ENCODE measurements at regions not wholly inside any gene's neighbourhood (a gene's known extent, or its start where the extent isn't known, plus 50 kb on each side); places are given as distances from the start of the nearest gene placed in this dataset.

DNA sequence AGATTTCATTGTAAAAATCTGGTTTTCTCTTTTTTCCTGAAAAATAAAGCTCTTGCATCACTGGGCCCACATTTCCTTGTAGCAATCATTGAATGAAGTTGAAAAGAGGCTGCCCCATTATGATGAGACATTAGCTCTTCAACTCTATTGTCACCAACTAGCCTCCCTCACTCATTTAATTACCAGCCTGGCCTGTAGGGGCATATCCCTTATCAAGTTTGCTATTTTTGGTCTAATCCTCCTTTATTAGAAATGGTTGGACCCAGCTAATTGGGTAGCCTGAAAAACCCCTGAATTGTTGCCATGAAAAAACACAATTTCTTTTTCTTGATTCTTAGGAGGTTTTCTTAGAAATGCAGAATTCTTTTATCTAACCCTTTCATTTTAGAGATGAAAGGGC lies 164.6 kb upstream of the CASK start:
- TF ChIP-seq POLR2A (IDR thresholded peaks at IDR 0.05) (no peak), POLR2AphosphoS5 (IDR thresholded peaks at IDR 0.05) (no peak)
- TF ChIP-seq, protein P1, sequence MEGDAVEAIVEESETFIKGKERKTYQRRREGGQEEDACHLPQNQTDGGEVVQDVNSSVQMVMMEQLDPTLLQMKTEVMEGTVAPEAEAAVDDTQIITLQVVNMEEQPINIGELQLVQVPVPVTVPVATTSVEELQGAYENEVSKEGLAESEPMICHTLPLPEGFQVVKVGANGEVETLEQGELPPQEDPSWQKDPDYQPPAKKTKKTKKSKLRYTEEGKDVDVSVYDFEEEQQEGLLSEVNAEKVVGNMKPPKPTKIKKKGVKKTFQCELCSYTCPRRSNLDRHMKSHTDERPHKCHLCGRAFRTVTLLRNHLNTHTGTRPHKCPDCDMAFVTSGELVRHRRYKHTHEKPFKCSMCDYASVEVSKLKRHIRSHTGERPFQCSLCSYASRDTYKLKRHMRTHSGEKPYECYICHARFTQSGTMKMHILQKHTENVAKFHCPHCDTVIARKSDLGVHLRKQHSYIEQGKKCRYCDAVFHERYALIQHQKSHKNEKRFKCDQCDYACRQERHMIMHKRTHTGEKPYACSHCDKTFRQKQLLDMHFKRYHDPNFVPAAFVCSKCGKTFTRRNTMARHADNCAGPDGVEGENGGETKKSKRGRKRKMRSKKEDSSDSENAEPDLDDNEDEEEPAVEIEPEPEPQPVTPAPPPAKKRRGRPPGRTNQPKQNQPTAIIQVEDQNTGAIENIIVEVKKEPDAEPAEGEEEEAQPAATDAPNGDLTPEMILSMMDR (IDR thresholded peaks at IDR 0.05): no peak
- Histone ChIP-seq H3K27ac (no peak overlapping the region), H3K4me1 (no peaks in the 10 kb centered on the region), H3K36me3 (no peaks in the 10 kb centered on the region), H3K27me3 (peaks cover 0 to 18% of the 10 kb centered on the region in 2 donors), H3K4me3 (no peak overlapping the region), H3K9me3 (no peaks in the 10 kb centered on the region)
- DNase-seq (ENCODE audit: low spot score in 2 of 2): no peak
- intact Hi-C loops (cut with DNase I; ENCODE audit: low total_unique reads): no loop called here

DNA sequence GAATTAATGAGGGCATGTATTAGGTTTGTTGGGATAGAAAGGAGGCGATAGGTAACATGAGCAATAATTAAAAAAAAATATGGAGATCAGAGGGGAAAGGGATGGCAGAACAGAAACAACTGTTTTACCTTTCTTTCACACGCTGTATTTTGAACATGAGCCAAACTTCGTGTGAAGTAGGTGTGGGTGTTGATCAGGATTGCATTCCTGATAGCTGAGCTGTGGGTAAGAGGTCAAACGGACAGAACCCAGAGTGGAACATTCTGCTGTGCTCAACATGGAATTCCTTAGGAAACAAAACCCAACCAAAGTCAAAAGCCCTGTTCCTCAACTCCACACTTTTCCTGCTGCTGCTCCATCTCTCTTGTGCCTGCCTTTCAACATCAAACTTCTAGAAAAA lies 162.5 kb upstream of the CASK start:
- Histone ChIP-seq H3K27ac (no peak overlapping the region), H3K4me1 (no peaks in the 10 kb centered on the region), H3K4me3 (no peak overlapping the region), H3K27me3 (peaks cover 0 to 27% of the 10 kb centered on the region in 2 donors), H3K9me3 (no peaks in the 10 kb centered on the region), H3K36me3 (no peaks in the 10 kb centered on the region)
- no peak for DNase-seq (ENCODE audit: low spot score in 2 of 2)
- TF ChIP-seq POLR2AphosphoS5 (IDR thresholded peaks at IDR 0.05) (no peak), POLR2A (IDR thresholded peaks at IDR 0.05) (no peak)
- TF ChIP-seq, protein P1 (IDR thresholded peaks at IDR 0.05): no peak
- intact Hi-C loops (cut with DNase I; ENCODE audit: low total_unique reads): no loop called here

DNA sequence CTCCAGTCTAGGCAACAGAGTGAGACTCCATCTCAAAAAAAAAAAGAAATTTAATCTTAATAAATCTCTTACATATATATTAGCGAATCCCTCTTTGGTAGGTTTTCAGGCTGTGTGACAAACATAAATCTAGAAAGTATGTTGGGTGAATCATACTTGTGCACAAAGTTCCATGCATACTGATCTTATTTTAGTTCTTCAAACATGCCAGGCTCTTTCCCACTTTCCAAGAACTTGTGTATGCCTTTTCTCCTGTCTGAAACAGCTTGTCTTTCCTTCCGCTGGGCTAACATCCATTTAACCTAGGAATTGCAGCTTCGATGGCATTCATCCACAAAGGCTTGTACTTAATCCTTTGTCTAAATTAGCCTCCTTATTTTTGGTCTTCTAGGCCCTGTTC lies 156.6 kb upstream of the CASK start:
- Histone ChIP-seq H3K9me3 (no peaks in the 10 kb centered on the region), H3K27ac (no peak overlapping the region), H3K4me1 (no peaks in the 10 kb centered on the region), H3K27me3 (peaks cover 0 to 23% of the 10 kb centered on the region in 2 donors), H3K36me3 (no peaks in the 10 kb centered on the region), H3K4me3 (no peak overlapping the region)
- no peak for DNase-seq (ENCODE audit: low spot score in 2 of 2)
- no peak for TF ChIP-seq POLR2A (IDR thresholded peaks at IDR 0.05)
- no peak for TF ChIP-seq POLR2AphosphoS5 (IDR thresholded peaks at IDR 0.05)
- TF ChIP-seq, protein P1 (IDR thresholded peaks at IDR 0.05): no peak
- intact Hi-C loops (cut with DNase I; ENCODE audit: low total_unique reads): no loop called here

DNA sequence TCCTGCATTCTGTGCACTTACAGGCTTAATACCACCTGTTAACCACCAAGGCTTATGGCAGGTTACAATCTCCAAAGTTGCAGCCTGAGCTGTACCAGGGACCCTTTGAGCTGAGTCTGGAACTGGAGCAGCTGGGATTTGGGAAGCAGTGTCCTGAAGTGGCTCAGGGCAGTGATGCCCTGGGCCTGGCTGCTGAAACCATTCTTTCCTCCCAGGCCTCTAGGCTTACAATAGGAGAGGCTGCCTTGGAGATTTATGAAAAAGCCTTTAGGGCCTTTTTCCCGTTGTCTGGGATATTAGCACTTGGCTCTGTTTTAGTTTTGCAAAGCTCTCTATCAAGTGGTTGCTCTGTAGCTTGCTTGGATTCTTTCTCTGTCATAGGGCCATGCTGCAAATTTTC lies 154.3 kb upstream of the CASK start:
- TF ChIP-seq POLR2A (IDR thresholded peaks at IDR 0.05) (no peak), POLR2AphosphoS5 (IDR thresholded peaks at IDR 0.05) (no peak)
- TF ChIP-seq, protein P1 (IDR thresholded peaks at IDR 0.05): no peak
- H3K27me3 ChIP-seq: peaks cover 0 to 26% of the 10 kb centered on the region in 2 donors
- no peak for DNase-seq (ENCODE audit: low spot score in 2 of 2)
- H3K27ac ChIP-seq: no peak overlapping the region
- intact Hi-C loops (cut with DNase I; ENCODE audit: low total_unique reads): no loop called here
- no peaks in the 10 kb centered on the region for H3K36me3 ChIP-seq
- no peak overlapping the region for H3K4me3 ChIP-seq
- no peaks in the 10 kb centered on the region for H3K9me3 ChIP-seq
- no peaks in the 10 kb centered on the region for H3K4me1 ChIP-seq

DNA sequence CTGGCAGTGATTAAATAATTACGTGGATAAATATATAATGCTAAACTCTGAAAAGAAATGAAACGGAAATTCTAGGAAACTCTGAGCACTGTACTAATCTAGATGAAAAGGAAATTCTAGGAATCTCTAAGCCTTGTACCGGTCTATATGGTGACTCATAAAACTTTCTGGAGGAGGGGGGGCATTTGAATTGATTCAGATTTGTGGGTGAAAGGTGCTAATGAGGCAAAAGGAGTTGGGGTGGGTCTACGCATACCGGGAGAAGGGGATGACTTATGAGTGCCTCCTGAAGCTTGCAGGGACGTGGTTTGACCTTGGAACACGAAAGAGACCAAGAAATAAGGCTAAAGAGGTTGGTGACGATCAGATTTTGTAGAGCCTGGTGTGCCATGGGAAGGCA lies 151.7 kb upstream of the CASK start:
- no peak overlapping the region for H3K4me3 ChIP-seq
- H3K9me3 ChIP-seq: no peaks in the 10 kb centered on the region
- H3K4me1 ChIP-seq: no peaks in the 10 kb centered on the region
- H3K27ac ChIP-seq: no peak overlapping the region
- no peak for DNase-seq (ENCODE audit: low spot score in 2 of 2)
- peaks cover 0 to 24% of the 10 kb centered on the region in 2 donors for H3K27me3 ChIP-seq
- intact Hi-C loops (cut with DNase I; ENCODE audit: low total_unique reads): no loop called here
- TF ChIP-seq POLR2A (IDR thresholded peaks at IDR 0.05): no peak
- TF ChIP-seq, protein P1 (IDR thresholded peaks at IDR 0.05): no peak
- no peaks in the 10 kb centered on the region for H3K36me3 ChIP-seq
